Vagina (tissue), 2 donors: ENCODE measurements at regions not wholly inside any gene's neighbourhood (a gene's known extent, or its start where the extent isn't known, plus 50 kb on each side); places are given as distances from the start of the nearest gene placed in this dataset.

Experiments used
- DNase-seq, 2 donors: peaks; one replicate each; pipeline ENCODE4 v3.0.0-alpha.2; 2017; ENCODE audit errors: extremely low spot score in 2 of 2
- H3K27ac ChIP-seq: fragments of 200-600 bp; sonication (generic); one replicate; pipeline ENCODE4 v1.5.1; 2019
- H3K27me3 ChIP-seq: fragments of 200-600 bp; sonication (generic); one replicate; pipeline ENCODE4 v1.5.1; 2019
- H3K36me3 ChIP-seq, 2 donors: fragments of 200-600 bp; sonication (generic); one replicate each; pipeline ENCODE4 v1.5.1; 2017 to 2019
- H3K4me1 ChIP-seq: fragments of 200-600 bp; sonication (generic); one replicate; pipeline ENCODE4 v1.5.1; 2019
- H3K4me3 ChIP-seq, 2 donors: fragments of 200-600 bp; sonication (generic); 1 replicate in 1 of 2; 2 replicates in 1 of 2; pipeline ENCODE4 v1.5.1; 2016 to 2019
- H3K9me3 ChIP-seq: fragments of 200-600 bp; sonication (generic); one replicate; pipeline ENCODE4 v1.5.1; 2019
- POLR2A ChIP-seq, 2 donors: fragments of 450-650 bp; IDR thresholded peaks; one replicate each; pipeline ENCODE4 v1.6.1; 2017; ENCODE audit warnings: antibody characterized with exemption in 2 of 2, mild to moderate bottlenecking in 2 of 2, moderate library complexity in 2 of 2
- POLR2AphosphoS5 ChIP-seq, 2 donors: sonication (generic); formaldehyde crosslinking; IDR thresholded peaks; one replicate each; pipeline ENCODE4 v1.9.0; 2017; ENCODE audit warnings: antibody characterized with exemption in 2 of 2, mild to moderate bottlenecking in 2 of 2, low read depth in 1 of 2; ENCODE audit not compliant: insufficient read depth in 1 of 2
- intact Hi-C: fragments of 100-400 bp; cut with DNase I; formaldehyde crosslinking; loops from one replicate; pipeline ENCODE4 v1.15.1; 2023
- TF ChIP-seq, protein P1 (sequence below), 3 experiments: fragments of 450-650 bp in 2 of 3; fragments of 200-600 bp in 1 of 3; sonication (generic) in 1 of 3; IDR thresholded peaks; one replicate each; pipeline ENCODE4 v1.5.1; 2017 to 2019; ENCODE audit warnings: antibody characterized with exemption in 3 of 3, mild to moderate bottlenecking in 2 of 3, moderate library complexity in 2 of 3

DNA sequence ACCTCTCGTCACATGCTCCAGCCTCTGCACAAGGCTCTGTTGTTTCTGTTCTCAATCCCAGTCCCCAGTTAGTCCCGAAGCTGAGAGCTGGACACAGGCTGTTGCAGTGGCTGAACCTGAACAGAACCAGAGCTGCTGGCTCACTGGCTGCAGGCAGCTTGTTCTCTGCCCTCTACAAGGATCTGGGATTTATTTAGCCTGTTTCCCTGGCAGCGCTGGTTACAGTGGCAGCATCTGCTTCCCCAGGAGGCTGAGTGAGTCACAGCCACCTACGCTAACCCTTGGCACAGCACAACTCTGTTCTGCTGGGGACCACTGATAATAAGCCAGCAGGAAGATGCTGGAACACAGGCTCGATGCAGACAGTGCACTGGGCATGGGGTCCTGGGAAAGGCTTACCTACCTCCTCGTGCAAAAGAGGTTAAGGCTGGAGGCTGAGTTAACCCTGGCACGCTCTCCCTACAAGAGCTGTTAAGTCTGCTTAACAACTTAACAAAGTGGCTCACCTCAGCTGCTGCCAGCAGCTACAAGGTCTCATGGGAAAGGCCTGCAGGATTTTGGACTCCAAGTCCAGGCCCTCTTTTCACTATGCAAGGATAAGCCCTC, 299.6 kb downstream of the PCNX1 start:
- intact Hi-C loops = no loop called here
- DNase-seq = no peak
- Histone ChIP-seq H3K4me1 (no peaks in the 10 kb centered on the region), H3K36me3 (no peaks in the 10 kb centered on the region), H3K27ac (no peak overlapping the region), H3K9me3 (no peaks in the 10 kb centered on the region), H3K4me3 (no peak overlapping the region), H3K27me3 (no peaks in the 10 kb centered on the region)
- TF ChIP-seq, protein P1, sequence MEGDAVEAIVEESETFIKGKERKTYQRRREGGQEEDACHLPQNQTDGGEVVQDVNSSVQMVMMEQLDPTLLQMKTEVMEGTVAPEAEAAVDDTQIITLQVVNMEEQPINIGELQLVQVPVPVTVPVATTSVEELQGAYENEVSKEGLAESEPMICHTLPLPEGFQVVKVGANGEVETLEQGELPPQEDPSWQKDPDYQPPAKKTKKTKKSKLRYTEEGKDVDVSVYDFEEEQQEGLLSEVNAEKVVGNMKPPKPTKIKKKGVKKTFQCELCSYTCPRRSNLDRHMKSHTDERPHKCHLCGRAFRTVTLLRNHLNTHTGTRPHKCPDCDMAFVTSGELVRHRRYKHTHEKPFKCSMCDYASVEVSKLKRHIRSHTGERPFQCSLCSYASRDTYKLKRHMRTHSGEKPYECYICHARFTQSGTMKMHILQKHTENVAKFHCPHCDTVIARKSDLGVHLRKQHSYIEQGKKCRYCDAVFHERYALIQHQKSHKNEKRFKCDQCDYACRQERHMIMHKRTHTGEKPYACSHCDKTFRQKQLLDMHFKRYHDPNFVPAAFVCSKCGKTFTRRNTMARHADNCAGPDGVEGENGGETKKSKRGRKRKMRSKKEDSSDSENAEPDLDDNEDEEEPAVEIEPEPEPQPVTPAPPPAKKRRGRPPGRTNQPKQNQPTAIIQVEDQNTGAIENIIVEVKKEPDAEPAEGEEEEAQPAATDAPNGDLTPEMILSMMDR (IDR thresholded peaks at IDR 0.05) = no peak
- TF ChIP-seq POLR2AphosphoS5 (IDR thresholded peaks at IDR 0.05; ENCODE audit: insufficient read depth in 1 of 2, low read depth in 1 of 2) (no peak), POLR2A (IDR thresholded peaks at IDR 0.05) (no peak)

DNA sequence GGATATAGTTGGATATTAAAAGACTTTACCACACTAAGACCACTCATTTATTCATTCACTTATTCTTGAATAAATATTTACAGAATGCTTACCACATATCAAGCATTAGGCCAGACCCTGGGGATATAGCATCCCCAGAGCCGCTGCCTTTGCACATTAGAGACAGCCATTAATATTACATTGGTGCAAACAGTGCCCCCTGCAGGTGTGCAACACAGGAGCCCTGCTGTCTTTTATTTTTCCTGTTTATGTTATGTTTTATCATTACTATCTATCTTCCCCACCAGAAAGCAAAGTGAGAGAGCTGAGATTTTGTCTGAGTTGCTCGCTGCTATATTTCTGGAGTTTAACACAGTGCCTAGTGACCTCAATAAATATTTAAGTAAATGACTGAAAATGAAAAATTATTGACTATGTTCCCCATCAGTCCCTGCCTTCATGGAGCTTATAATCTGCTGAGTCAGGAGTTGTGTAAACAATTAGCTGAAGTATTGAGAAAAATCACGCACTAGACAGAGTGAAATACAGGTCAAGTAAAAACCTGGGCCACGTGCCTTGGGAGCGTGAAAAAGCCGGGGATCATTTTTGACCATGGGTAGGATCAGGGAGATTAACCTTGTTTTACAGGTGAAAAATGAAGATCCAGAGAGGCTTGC, 301.6 kb downstream of the PCNX1 start:
- intact Hi-C loops = no loop called here
- DNase-seq = no peak
- TF ChIP-seq POLR2A (IDR thresholded peaks at IDR 0.05) (no peak), POLR2AphosphoS5 (IDR thresholded peaks at IDR 0.05; ENCODE audit: insufficient read depth in 1 of 2, low read depth in 1 of 2) (no peak)
- TF ChIP-seq, protein P1 (IDR thresholded peaks at IDR 0.05) = no peak

DNA sequence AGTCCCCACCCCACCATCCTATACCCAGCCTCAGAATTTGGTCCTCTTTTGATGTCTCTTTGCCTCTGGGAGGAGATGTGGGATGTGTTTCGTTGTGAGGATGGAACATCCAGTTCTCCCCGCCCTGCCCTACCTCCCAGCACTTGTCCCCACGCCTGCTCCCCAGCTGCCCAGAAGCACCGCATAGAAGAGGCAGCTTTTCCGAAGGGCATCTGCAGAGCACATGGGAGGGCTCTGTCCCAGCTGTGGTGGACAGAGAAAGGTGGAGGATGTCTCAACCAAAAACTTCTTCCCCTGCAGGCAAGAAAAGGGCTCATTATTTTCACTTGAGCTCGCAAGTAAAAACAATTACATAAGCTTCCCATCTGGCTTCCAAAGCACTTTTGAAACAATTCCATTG, 302.6 kb downstream of the PCNX1 start:
- Histone ChIP-seq H3K9me3 (no peaks in the 10 kb centered on the region), H3K27me3 (no peaks in the 10 kb centered on the region), H3K36me3 (no peaks in the 10 kb centered on the region), H3K27ac (no peak overlapping the region), H3K4me1 (no peaks in the 10 kb centered on the region), H3K4me3 (no peak overlapping the region)
- TF ChIP-seq, protein P1 (IDR thresholded peaks at IDR 0.05) = no peak
- TF ChIP-seq POLR2AphosphoS5 (IDR thresholded peaks at IDR 0.05; ENCODE audit: insufficient read depth in 1 of 2, low read depth in 1 of 2) = no peak
- no peak for TF ChIP-seq POLR2A (IDR thresholded peaks at IDR 0.05)
- no peak for DNase-seq
- intact Hi-C loops = no loop called here

More for the DNA sequence above, 301.6 kb downstream of the PCNX1 start:
- Histone ChIP-seq H3K36me3 (no peaks in the 10 kb centered on the region), H3K9me3 (no peaks in the 10 kb centered on the region), H3K27me3 (no peaks in the 10 kb centered on the region), H3K4me1 (no peaks in the 10 kb centered on the region), H3K4me3 (no peak overlapping the region), H3K27ac (no peak overlapping the region)

DNA sequence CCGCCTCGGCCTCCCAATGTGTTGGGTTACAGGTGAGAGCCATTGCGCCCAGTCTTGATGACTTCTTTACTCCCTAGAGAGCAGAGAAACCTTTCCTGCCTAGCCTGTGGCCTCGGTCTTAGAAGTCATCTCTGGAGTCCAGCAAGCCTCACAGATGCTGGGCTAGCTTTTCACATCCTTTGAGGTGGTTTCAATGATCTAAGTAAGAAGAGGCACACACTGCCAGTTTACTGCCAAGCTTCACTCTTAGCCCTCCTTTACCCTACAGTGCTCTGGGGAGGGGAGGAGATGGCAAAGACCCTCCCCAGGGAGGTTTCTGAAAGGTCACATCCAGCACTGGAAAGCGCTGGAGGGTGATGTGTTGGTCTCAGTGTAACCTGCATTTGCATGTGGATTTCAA, 304.8 kb downstream of the PCNX1 start:
- Histone ChIP-seq H3K27me3 (no peaks in the 10 kb centered on the region), H3K36me3 (no peaks in the 10 kb centered on the region), H3K4me3 (no peak overlapping the region), H3K27ac (no peak overlapping the region), H3K9me3 (no peaks in the 10 kb centered on the region), H3K4me1 (no peaks in the 10 kb centered on the region)
- TF ChIP-seq, protein P1 (IDR thresholded peaks at IDR 0.05) = no peak
- TF ChIP-seq POLR2AphosphoS5 (IDR thresholded peaks at IDR 0.05; ENCODE audit: insufficient read depth in 1 of 2, low read depth in 1 of 2) (no peak), POLR2A (IDR thresholded peaks at IDR 0.05) (no peak)
- DNase-seq = no peak
- intact Hi-C loops = no loop called here

DNA sequence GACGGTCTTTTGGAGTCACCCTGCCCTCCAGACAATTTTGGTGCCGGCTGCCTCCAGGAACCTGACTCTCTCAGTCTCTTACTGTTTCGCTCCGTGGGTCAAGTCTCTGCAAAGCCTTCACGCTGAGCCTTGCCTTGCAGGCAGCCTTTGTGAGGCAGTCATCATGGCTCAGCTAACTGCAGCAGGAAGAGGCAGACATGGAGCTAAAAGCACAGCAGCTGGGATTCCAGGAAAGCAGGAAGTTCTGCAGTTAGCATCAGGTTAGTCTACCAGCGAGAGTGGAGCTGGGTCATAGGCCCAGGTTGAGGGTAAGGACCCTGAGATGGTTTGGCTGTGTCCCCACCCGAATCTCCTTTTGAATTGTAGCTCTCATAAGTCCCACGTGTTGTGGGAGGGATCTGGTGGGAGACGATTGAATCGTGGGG, 305.4 kb downstream of the PCNX1 start:
- TF ChIP-seq, protein P1 (IDR thresholded peaks at IDR 0.05) = no peak
- TF ChIP-seq POLR2AphosphoS5 (IDR thresholded peaks at IDR 0.05; ENCODE audit: insufficient read depth in 1 of 2, low read depth in 1 of 2) (no peak), POLR2A (IDR thresholded peaks at IDR 0.05) (no peak)
- Histone ChIP-seq H3K27me3 (no peaks in the 10 kb centered on the region), H3K36me3 (no peaks in the 10 kb centered on the region), H3K27ac (no peak overlapping the region), H3K4me1 (no peaks in the 10 kb centered on the region), H3K4me3 (no peak overlapping the region), H3K9me3 (no peaks in the 10 kb centered on the region)
- intact Hi-C loops = no loop called here
- DNase-seq = no peak
